ENCODE measurements at regions not wholly inside any gene's neighbourhood (a gene's known extent, or its start where the extent isn't known, plus 50 kb on each side); places are given as distances from the start of the nearest gene placed in this dataset.

- no peak for TF ChIP-seq CTCF (IDR thresholded peaks at IDR 0.05; ENCODE audit: low read depth, low read length, missing input control)
- TF ChIP-seq JUND (IDR thresholded peaks at IDR 0.05) = no peak
- no peak for TF ChIP-seq REST (IDR thresholded peaks at IDR 0.05)
- TF ChIP-seq GABPA (IDR thresholded peaks at IDR 0.05 in 1 of 2, conservative IDR thresholded peaks at IDR 0.05 in 1 of 2) = no peak
- no peak for TF ChIP-seq TAF1 (conservative IDR thresholded peaks at IDR 0.05)
- TF ChIP-seq EGR1 (IDR thresholded peaks at IDR 0.05; ENCODE audit: low read depth in 2 of 2) = no peak
- no peak for TF ChIP-seq FOXA1 (IDR thresholded peaks at IDR 0.05)
- TF ChIP-seq ZBTB33 (IDR thresholded peaks at IDR 0.05) = no peak
- no peak for TF ChIP-seq ATF3 (IDR thresholded peaks at IDR 0.05)
- no peak for TF ChIP-seq YY1 (IDR thresholded peaks at IDR 0.05)
- TF ChIP-seq RAD21 (IDR thresholded peaks at IDR 0.05) = no peak
- no peak for TF ChIP-seq MAX (IDR thresholded peaks at IDR 0.05)
These were observed 743.4 kb downstream of the RPS29 start for GRCh38 chr14:48842785-48843184.
